Hindlimb muscle (tissue), 1 donor: ENCODE measurements at regions not wholly inside any gene's neighbourhood (a gene's known extent, or its start where the extent isn't known, plus 50 kb on each side); places are given as distances from the start of the nearest gene placed in this dataset.
A peak's percentile ranks its signal among the peaks of the same experiment; 100 is the strongest.
"Not testable (repeated sequence)": the region's sequence is repeated elsewhere in the genome, so short reads cannot be mapped to it uniquely, and the experiment has no call there.

Source experiments
- DNase-seq: peaks from one replicate; pipeline ENCODE4 v3.0.0-alpha.2; 2013

DNA sequence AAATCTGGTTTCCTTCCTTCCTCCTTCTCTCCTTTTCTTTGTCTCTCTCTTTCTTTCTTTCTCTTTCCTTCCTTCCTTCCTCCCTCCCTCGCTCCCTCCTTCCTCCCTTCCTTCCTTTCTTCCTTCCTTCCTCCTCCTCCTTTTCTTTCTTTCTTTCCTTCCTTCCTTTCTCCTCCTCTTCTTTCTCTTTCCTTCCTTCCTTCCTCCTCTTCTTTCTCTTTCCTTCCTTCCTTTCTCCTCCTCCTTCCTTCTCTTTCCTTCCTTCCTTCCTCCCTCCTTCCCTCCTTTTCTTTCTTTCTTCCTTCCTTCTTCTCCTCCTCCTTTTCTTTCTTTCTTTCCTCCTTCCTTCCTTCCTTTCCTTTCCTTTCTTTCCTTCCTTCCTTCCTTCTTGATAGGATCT is 61.2 kb downstream of the VIP start:
- no peak for DNase-seq

DNA sequence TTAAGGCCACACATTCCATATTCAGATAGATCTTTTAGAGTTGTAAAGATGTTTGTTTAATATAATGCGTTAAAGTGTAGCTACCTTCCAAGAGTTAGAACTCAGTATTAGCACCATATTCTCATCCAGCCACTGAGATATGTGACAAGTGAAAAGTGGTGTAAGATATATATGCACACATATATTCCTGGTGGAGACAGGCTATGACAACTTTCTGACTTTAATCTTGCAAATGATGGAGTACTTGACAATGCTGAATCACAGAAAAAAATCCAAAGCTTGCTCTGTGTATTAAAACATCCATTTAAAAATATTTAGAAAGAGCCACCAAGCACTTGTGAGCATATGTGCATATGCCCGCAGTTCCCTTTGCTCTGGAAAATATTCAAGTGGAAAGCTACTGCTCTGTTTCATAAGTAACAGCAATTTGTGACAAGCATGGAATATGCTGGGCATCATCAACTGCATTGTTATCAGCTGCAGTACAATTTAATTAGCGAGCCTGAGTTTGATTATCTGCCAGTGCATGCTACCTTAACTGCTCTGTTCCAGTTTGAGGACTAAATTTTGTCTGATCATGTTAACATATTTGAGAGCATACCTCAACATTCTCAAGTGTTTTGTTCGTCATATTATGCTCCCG is 64.8 kb downstream of the VIP start:
- DNase-seq = no peak

DNA sequence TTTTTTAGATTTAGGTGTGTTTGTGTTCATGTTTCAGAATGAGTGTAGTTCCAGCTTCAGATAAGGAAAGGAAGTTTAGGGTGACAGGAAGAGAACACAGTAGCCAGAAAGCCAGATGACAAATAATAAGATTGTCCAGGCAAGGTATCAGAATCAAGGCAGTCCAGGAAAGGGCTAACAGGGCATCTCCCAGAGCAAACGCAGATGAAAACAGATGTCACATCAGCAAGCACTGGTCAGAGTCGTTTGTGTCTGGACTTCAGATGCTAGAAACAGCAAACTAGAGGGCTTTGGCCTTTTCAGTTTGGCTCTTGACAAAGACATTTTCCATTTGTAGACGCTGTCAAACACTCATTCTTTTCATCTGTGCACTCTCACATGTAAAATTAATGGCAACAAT is 65.5 kb downstream of the VIP start:
- DNase-seq = no peak

DNA sequence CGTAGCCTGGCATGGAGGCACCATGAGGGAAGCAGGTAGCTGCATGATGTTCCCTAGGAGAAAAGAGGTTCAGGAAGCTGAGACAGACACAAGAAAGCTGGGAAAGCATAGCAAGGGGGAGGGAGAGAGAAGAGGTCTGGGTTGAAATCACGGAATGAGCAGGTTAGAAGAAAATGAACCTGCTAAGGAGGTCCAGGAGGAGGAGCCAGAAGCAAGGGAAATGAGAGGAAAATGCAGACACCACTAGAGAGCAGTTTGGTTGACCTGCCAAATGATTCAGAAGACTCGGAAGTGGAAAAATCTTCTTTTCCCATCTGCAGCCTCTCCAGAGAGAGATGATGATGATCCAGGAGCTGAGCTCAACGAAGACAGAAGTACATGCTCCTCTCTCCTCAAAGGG is 70.9 kb downstream of the VIP start:
- DNase-seq = no peak

DNA sequence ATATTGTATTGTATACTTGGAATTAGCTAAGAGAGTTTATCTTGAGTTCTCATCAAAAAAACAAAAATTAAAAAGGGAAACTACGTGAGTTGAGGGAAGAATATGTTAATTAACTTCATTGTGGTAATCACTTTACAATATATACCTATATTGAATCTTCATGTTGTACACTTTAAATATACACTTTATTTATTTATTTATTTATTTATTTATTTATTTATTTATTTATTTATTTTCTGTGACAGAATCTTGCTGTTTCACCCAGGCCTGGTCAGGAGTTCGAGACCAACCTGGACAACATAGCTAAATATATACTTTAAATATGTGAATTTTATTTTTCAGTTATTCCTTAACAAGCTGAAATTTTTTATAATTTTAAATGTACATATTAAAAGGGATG is 74.1 kb downstream of the VIP start:
- DNase-seq = no peak

DNA sequence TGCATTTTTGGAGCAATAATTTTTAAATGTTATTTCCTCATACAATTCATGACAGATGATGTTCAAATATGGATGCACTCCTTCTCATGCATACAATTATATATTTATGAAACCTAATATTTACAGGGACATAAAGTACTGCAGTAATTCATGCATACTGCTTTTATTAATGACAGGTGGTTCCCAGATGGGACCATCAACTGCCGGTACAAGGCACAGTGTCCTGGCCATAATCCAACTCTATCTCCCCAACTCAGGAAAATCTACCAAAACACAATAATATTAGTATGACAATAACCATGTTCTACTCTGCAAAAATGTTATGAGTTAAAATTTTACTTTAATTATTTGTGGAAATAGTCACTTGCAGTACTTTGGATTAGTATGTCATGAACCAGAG is 77.8 kb downstream of the VIP start:
- DNase-seq = no peak

DNA sequence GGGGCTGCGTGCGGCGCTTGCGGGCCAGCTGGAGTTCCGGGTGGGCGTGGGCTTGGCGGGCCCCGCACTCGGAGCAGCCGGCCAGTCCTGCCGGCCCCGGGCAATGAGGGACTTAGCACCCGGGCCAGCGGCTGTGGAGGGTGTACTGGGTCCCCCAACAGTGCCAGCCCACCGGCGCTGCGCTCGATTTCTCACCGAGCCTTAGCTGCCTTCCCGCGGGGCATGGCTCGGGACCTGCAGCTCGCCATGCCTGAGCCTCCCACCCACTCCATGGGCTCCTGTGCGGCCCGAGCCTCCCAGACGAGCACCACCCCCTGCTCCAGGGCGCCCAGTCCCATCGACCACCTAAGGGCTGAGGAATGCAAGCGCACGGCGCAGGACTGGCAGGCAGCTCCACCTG is 83.8 kb downstream of the VIP start:
- DNase-seq = not testable (repeated sequence)

DNA sequence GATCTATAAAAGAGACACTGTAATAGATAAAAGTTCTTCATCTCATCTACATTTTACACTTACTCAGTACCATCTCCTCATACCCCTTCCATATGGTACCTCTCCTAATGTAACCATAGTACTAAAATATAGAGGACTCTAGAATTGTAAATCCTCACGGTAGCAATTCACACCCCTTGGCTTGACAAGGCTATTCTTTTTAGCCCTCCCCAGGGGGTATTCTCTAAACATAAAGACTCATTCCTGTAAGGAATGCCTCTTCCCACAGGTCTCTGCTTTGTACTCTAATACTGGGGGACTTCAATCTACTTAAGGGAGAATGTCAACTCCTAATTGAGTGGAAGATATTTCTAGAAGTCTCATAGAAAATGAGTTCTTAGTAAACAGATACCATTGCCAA is 85.9 kb downstream of the VIP start:
- no peak for DNase-seq

DNA sequence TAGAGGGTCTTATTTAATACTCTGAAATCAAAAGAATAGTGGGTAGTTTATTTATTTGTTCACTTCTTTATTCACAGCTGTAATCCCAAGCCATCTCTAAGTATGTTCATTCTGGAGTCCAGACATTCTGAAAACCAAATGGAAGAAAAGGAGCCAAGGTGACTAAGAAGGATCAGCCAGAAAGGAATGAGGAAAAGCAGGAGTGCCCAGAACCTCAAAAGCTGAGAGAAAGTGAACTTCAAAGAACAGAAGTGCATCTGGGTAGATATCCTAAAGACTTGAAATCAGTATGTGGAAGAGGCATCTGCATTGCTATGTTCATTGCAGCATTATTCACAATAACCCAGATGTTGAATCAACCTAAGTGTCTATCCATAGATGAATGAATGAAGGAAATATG is 94.8 kb downstream of the VIP start:
- DNase-seq = no peak

DNA sequence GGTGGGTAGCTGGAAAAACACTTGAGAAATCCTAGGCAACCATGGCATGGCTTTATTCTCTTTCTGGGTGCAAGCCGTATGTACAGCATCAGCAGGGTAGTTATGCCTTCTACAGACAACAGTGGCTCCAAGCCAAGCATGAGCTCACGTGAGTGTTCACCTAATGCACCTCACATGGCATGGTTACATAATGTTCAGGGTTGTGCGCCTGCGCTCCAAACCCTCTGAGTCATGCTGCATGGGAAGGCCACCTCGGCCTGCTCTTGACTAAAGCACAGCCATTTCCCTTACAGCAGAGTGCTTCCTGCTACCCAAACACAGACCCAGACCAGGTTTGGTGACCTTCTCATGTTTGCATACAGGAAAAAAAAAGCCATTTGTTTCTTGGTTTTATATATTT is 96.2 kb downstream of the VIP start:
- no peak for DNase-seq

DNA sequence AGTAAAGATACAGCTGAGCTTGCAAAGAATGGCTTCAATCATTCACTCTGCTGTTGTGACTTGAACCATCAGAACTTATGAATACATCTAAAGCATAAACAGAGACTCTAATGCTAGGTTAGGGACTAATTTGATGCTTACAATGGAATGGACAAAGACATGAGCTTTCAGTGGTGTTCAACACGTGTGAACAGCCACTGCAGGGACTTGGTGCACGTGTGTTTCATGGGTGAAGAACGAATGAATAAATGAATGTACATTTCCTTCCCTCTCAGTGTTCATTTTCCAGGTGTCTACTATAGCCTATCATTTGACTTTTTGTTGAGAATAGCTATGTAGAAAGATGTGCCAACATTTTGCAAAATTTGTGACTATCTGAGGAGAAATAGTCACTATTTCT is 98.3 kb downstream of the VIP start:
- no peak for DNase-seq

DNA sequence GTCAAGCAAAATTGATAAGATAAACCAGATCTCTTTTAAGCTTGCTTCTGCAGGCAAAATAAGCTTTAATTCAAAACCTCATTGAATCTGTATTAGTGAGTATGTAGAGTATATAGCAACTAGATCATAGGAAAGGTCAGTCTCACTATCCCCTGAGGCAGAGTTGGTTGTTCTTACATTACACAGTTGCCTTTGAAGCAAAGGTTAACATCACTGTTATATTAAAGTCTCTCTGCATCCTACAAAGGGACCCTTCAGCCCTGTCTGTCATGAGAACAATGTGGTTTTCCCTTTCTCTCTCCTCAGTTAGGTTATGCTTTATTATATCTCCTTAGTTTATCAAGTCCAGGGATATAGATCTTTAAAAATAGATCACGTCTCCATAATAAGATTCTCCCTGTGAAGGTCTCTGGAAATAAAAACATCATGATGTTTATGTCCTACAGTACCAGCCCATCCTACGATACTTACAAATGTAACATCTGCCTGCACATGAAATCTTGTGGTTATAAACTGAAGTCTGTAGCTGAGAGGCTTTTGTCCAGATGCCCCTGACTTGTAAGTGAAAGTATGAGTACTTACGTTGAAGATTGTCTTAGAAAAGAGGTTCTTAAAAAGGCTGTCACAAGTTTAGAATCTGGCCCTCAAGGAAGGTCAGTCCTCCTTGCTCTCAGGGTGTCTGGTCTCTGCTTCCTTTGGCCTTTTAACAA is 103.6 kb downstream of the VIP start:
- DNase-seq = no peak

DNA sequence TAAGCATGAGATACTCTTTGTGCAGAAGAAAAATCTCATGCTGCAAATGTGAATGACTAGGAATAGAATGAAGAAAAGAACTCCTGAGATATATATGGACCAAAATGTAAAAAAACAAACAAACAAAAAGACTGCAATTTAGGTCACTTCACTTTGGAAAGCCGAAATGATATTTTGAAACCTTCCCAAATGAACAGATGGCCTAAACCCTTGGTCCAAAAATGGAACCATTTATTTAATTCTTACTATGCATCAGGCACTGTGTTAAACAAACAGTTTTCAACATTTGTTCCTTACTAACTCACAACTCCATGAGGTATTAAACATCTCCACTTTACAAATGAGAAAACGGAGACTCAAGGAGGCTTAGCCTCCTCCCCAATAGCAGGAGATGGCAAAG is 107.5 kb downstream of the VIP start:
- no peak for DNase-seq

DNA sequence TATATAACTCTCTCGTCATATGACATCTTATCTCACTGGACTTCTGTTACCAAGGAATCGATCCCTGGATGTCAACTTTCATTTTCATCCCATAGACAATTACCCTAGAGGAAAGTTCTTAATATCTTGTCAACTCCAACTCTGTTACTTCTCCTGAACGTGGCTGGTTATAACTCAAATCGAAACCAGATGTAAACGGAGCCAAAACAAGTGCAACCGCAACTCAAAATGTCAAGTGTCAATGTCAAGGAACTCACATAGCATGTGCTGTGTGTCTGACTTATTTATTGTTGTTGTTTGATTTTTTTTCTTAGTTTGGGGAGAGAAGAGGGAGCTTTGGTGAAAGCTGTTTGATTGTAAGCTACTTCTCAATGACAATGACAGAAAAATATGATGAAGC is 108.6 kb downstream of the VIP start:
- no peak for DNase-seq

DNA sequence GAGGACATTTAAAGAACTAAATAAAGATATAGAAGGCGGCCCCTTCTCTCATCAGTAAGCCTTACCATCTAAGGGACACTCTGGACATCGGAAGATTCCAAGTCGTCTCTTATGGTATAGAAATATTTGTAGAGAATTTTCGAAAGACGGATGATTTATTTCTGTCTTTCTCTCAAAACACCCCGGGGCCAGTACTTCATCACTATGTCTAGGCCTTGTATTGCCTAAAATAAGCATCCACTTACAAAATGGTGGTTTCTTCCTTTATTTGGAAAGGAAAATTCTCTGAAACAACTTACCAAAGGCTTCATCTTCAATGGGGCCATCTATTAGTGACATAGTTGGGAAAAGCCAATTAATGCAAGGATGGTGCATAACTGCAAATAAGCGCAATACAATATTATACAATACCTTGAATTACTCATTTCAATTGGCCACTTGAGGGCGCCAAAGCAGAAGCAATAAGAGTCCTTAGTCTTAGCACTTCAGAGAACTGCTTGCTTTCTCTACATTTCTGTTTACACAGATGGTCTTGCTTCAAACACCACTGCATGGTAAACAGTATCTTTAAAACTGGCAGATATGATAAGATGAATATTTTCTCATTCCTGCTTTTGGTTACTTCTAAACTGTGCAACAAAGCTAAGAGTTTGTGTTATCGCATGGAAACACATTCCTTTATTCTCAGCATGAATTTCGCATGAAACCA is 113.2 kb downstream of the VIP start:
- peak; percentile 36 for DNase-seq

DNA sequence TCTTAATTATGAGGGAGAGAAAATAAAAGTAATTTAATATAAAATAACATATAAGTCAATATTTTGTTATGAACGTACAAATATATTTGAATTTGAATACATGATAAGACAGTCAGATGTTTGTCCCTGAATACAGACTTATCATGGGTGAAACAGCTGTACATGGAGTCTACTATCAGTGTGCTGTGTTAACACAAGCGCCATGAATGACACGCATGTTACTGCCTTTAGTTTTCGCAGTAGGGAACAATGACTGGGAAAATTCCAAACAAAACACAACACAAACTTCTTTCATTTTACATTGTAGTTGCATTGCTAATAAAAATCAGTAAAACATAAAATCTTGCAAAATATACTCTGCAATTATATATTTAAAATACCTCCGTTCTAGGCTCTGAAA is 108.6 kb downstream of the FBXO5 start:
- no peak for DNase-seq

DNA sequence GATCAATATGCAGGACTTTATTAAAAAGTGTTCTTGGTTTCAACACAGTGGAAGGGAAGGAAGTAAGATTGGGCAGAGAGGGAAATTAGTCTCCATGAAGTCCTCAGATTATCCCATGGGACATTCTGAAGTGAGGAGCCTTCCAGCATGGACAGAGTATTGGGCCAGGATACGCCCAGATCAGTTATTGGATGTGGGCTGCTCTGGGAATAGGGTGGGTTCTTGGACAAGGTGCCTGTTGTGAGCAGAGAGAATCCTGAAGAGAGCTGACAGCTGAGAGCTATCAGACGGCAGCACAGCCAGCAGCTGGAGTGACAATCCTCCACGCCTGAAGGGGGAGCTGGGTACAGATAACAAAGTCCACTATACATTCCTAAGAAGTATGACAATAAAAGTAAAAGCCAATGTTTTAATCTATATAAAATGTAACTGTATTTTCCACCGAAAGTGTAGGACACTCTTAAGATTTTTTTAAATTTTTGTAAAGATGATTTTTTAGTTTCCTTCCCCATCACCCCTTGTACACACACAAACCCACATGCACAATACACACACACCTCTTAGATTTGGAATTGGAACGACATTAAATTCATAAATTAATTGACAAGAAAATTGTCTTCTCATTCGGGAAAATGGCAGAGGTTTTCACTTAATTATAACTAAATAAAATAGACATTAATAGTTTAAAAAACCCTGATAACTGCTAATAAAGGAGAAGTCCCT is 107.8 kb downstream of the FBXO5 start:
- DNase-seq = no peak

DNA sequence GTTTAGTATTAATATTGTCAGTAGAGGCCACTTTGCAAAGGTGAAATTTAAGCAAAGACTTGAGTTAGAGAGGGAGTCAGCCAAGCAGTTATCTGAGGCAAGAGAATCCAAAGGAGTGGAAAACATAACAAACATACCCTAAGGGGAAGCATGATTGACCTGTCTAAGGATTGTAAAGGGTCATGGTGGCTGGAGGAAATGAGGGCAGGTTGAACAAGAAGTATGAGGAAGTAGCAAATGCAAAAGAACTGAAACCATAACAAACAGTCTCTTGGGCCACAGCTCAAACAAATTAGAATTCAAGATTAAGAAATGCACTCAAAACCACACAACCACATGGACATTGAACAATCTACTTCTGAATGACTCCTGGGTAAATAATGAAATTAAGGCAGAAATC is 103.2 kb downstream of the FBXO5 start:
- no peak for DNase-seq

DNA sequence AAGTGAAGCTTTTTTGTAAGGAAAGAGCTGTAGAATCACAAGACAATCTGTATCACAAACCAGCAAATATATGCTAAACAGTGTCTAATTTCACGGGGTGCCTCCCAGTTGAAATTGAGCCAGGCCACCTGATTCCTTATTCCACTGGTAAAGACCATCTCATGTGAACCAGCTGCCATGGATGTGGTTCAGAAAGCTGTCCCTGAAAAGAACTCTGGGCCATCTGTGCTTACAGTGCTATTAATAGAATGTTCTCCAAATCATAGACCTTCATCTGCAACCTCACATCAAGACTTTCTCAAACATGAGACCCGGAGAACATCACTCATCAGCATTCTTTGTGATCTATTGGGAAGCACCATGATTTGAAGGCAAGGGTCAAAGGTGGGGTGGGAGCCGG is 89.7 kb downstream of the FBXO5 start:
- DNase-seq = peak; percentile 6

DNA sequence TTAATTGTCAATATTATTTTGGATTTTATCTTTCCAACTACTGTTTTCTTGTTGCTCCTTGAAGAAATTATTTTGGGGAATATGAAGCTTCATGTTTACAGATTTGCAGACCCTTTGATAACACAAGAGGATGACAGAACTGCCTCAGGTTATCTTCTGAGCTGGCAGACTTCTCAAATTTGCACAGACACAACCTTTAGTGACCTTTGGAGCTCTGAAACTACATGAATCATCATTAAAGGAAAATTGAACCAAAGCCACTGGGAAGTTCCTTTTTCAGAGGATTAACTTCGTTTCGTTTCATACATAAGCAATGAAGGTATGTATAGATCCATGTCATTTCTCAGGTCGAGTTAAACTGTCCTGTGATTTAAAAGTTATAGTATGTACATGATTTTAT is 85.9 kb downstream of the FBXO5 start:
- DNase-seq = no peak

DNA sequence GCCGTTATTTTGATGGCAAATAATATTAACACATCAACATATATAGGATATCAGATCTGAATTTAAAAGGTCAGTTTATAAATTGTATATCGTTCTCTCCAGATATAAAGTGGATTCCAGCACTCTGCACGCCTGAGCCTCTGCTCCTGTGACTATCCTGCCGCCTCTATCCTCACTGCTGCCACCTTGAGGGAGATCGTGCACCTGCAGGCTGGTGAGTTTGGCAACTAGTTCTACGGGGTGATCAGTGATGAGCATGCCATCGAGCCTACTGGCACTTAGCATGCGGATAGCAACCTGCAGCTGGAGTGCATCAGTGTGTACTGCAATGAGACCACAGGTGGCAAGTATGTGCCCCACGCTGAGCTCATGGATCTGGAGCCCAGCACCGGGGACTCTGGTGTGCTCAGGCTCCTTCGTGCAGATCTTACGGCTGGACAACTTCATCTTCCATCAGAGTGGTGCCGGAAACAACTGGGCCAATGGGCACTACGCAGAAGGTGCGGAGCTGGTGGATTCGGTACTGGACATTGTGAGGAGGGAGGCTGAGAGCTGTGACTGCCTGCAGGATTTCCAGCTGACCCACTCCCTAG is 84.9 kb downstream of the FBXO5 start:
- peak; percentile 8 for DNase-seq

DNA sequence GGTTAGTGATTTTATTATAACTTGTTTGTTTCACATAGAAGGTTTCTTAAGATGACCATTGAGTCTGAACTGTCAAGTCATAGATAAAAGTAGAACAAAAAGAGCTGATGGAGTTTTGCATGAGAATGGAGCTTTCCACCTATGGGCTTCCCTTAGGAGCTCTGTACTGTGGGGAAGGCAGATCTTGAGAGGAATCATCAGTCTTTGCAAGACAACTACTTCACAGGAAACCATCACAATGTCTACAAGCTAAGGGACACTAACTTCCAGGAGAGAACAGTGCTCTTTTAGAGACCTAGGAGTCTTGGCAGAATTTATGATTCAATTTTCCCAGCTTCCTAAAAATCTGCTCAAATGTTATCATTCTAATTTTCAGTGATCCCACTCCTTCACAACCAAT is 78.2 kb downstream of the FBXO5 start:
- DNase-seq = no peak
